ENCODE measurements at regions not wholly inside any gene's neighbourhood (a gene's known extent, or its start where the extent isn't known, plus 50 kb on each side); places are given as distances from the start of the nearest gene placed in this dataset.

- no peak overlapping the region for H3K27ac ChIP-seq (ENCODE audit: insufficient read depth, low read depth, low read length)
- DNase-seq (ENCODE audit: low read depth, low spot score) (no peak), FAIRE-seq (no peak)
- no peak overlapping the region for H3K9ac ChIP-seq (replicated peaks; ENCODE audit: extremely low read depth, insufficient read depth, low read length)
- CTCF ChIA-PET: no interaction called here
- no peaks in the 10 kb centered on the region for H4K20me1 ChIP-seq (replicated peaks; ENCODE audit: control insufficient read depth, extremely low read depth, insufficient read depth, low read length)
- H3K4me2 ChIP-seq (ENCODE audit: insufficient read depth, low read length): no peak overlapping the region
- dilution Hi-C loops (cut with MboI; ENCODE audit: extremely low pct_ligation_motif_present, low sequenced_read_pairs): no loop called here
- TF ChIP-seq EZH2 (IDR thresholded peaks at IDR 0.05; ENCODE audit: borderline replicate concordance, low read depth, low read length, severe bottlenecking) (no peak), MYC (IDR thresholded peaks at IDR 0.05; ENCODE audit: low read depth, low read length) (no peak), GATA2 (IDR thresholded peaks at IDR 0.05; ENCODE audit: insufficient read depth, insufficient read length, low read depth, low read length) (no peak), JUN (IDR thresholded peaks at IDR 0.05; ENCODE audit: borderline replicate concordance, insufficient read depth, insufficient read length, low read depth) (no peak), POLR2A (IDR thresholded peaks at IDR 0.05; ENCODE audit: low read depth, low read length) (no peak), CTCF (IDR thresholded peaks at IDR 0.05; ENCODE audit: extremely low read depth in 1 of 2, insufficient read depth in 1 of 2, low read depth in 1 of 2, low read length in 2 of 2) (no peak), MAX (IDR thresholded peaks at IDR 0.05; ENCODE audit: insufficient read depth, insufficient read length) (no peak), POLR2AphosphoS5 (IDR thresholded peaks at IDR 0.05; ENCODE audit: insufficient read depth, low read depth, low read length) (no peak), FOS (IDR thresholded peaks at IDR 0.05; ENCODE audit: borderline replicate concordance, insufficient read depth, low read length) (no peak)
- H3K79me2 ChIP-seq (ENCODE audit: control insufficient read depth, insufficient read depth, low read length): no peaks in the 10 kb centered on the region
- peaks cover 3% of the 10 kb centered on the region for H3K9me3 ChIP-seq (replicated peaks; ENCODE audit: control insufficient read depth, insufficient read depth, low read length)
- no peak overlapping the region for H2AFZ ChIP-seq (ENCODE audit: low read depth, low read length)
- intact Hi-C loops (cut with micrococcal nuclease): no loop called here
- H3K4me3 ChIP-seq (replicated peaks in 1 of 3; ENCODE audit: insufficient read depth in 1 of 3, low read depth in 1 of 3, low read length in 3 of 3): no peak overlapping the region
- H3K4me1 ChIP-seq (ENCODE audit: control insufficient read depth, extremely low read depth, insufficient read depth, low read length): no peaks in the 10 kb centered on the region
- no peaks in the 10 kb centered on the region for H3K27me3 ChIP-seq (ENCODE audit: control insufficient read depth in 2 of 2, insufficient read depth in 2 of 2, low read length in 2 of 2)
- no peaks in the 10 kb centered on the region for H3K36me3 ChIP-seq (ENCODE audit: control insufficient read depth in 2 of 2, extremely low read depth in 1 of 2, insufficient read depth in 2 of 2, low read length in 2 of 2)
- POLR2A ChIA-PET: no interaction called here
- BruUV-seq (replicated peaks): no TSS peak
- no peaks in the 10 kb centered on the region for H3K9me1 ChIP-seq (replicated peaks; ENCODE audit: control insufficient read depth, extremely low read depth, insufficient read depth, low read length)
These were observed 172.0 kb downstream of the UQCRFS1 start for GRCh38 chr19:29040951-29041350.

Measured in endothelial cell of umbilical vein (primary cell).